GM12873 (cell line): ENCODE measurements at regions not wholly inside any gene's neighbourhood (a gene's known extent, or its start where the extent isn't known, plus 50 kb on each side); places are given as distances from the start of the nearest gene placed in this dataset.

ENCODE experiments used
- CTCF ChIP-seq: IDR thresholded peaks from 2 replicates; pipeline ENCODE4 v1.5.1; 2012; ENCODE audit warnings: low read depth, mild to moderate bottlenecking, moderate library complexity, low read length, control low read depth; ENCODE audit not compliant: insufficient read depth; ENCODE audit errors: missing control alignments

- no peak for TF ChIP-seq CTCF
These were observed 637.5 kb downstream of the AJAP1 start for GRCh38 chr1:5291889-5292288.

GRCh38 chr1:5287178-5288150, 633.1 kb downstream of the AJAP1 start:
- no peak for TF ChIP-seq CTCF

DNA sequence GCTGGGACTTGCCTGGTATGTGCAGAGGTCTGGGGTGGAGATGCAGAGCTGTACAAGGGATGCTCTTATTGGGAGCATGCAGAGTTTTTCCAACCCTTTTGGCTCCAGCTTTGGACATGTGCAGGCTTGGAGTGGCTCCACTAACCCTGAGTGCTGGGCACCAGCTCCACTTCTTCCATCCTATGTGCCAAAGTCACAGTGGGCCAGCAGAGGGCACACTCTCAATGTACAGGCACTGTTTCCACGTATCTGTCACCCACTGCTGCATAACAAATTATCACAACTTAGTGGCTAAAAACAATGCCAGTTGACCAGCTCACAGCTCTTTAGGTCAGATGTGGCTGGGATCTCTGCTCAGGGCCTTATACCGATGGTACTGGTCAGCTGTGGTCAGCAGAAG, 631.8 kb downstream of the AJAP1 start:
- TF ChIP-seq CTCF: peak; percentile 59

DNA sequence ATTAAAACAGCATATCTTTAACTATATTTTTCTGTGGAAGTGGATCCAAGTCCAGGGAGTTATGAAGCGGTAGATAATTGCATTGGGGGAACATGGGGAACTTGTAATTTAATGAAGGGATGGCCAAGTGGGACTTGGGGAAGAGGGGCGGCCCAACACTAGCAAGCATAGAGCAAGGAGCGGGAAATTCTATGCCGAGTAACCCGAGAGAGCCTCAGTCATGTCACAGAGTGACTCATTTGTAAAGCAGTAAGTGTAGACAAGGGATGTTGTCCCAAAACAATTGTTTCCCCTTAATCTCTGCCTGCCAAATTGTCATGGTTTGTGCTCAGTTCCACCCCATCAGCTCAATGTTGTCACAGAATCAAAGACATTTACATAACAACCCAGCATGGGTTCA, 620.1 kb downstream of the AJAP1 start:
- no peak for TF ChIP-seq CTCF

- TF ChIP-seq CTCF: no peak
These were observed 619.0 kb downstream of the AJAP1 start for GRCh38 chr1:5273280-5274003.

GRCh38 chr1:5272325-5272724, 617.9 kb downstream of the AJAP1 start:
- TF ChIP-seq CTCF: no peak

GRCh38 chr1:5271264-5271663, 616.9 kb downstream of the AJAP1 start:
- TF ChIP-seq CTCF: no peak
